Gastroesophageal sphincter (tissue), 4 donors: ENCODE measurements at regions not wholly inside any gene's neighbourhood (a gene's known extent, or its start where the extent isn't known, plus 50 kb on each side); places are given as distances from the start of the nearest gene placed in this dataset.
A peak's percentile ranks its signal among the peaks of the same experiment; 100 is the strongest.

Experiments used
- ATAC-seq: fragments of 150-250 bp; one replicate; pipeline ENCODE4 v1.9.1; 2016; ENCODE audit warnings: mild to moderate bottlenecking, moderate library complexity
- H3K27ac ChIP-seq, 4 donors: fragments of 200-600 bp; sonication (generic) in 3 of 4; 1 replicate in 3 of 4; 2 replicates in 1 of 4; pipeline ENCODE4 v1.5.1; 2016 to 2019
- H3K27me3 ChIP-seq: fragments of 200-600 bp; sonication (generic); one replicate; pipeline ENCODE4 v1.5.1; 2019
- H3K36me3 ChIP-seq, 2 donors: fragments of 200-600 bp; sonication (generic); one replicate each; pipeline ENCODE4 v1.5.1; 2019; ENCODE audit warnings: control low read depth in 1 of 2
- H3K4me1 ChIP-seq, 3 donors: fragments of 200-600 bp; sonication (generic); 1 replicate in 2 of 3; 2 replicates in 1 of 3; pipeline ENCODE4 v1.5.1; 2016 to 2019; ENCODE audit warnings: control low read depth in 2 of 3
- H3K4me3 ChIP-seq, 2 donors: fragments of 200-600 bp; sonication (generic); one replicate each; pipeline ENCODE4 v1.5.1; 2019; ENCODE audit warnings: mild to moderate bottlenecking in 1 of 2, moderate library complexity in 1 of 2
- H3K9me3 ChIP-seq, 3 donors: fragments of 200-600 bp; sonication (generic); one replicate each; pipeline ENCODE4 v1.5.1; 2017 to 2019; ENCODE audit warnings: control low read depth in 2 of 3
- CTCF ChIP-seq, 4 experiments: fragments of 200-600 bp in 2 of 4; fragments of 450-650 bp in 2 of 4; sonication (generic) in 1 of 4; IDR thresholded peaks; one replicate each; pipeline ENCODE4 v1.5.1; 2017 to 2019; ENCODE audit warnings: antibody characterized with exemption in 4 of 4, mild to moderate bottlenecking in 2 of 4, moderate library complexity in 2 of 4
- EP300 ChIP-seq: sonication (generic); formaldehyde crosslinking; IDR thresholded peaks from one replicate; pipeline ENCODE4 v1.6.1; 2017; ENCODE audit warnings: antibody characterized with exemption, mild to moderate bottlenecking
- POLR2A ChIP-seq, 2 donors: fragments of 450-650 bp; IDR thresholded peaks; one replicate each; pipeline ENCODE4 v1.6.1; 2017; ENCODE audit warnings: antibody characterized with exemption in 2 of 2, mild to moderate bottlenecking in 2 of 2, moderate library complexity in 1 of 2
- POLR2AphosphoS5 ChIP-seq: sonication (generic); formaldehyde crosslinking; IDR thresholded peaks from one replicate; pipeline ENCODE4 v1.6.1; 2017; ENCODE audit warnings: antibody characterized with exemption
- WGBS, 2 donors: methylation state at CpG; one replicate each; pipeline ENCODE4 v1.1.5; 2018; ENCODE audit warnings: low coverage in 1 of 2; 5-methylcytosine and 5-hydroxymethylcytosine counted together

- no peak for ATAC-seq
- Histone ChIP-seq H3K36me3 (no peaks in the 10 kb centered on the region), H3K4me1 (peaks cover 0 to 16% (median 0%) of the 10 kb centered on the region in 3 donors), H3K27ac (no peak overlapping the region), H3K4me3 (no peak overlapping the region), H3K9me3 (no peaks in the 10 kb centered on the region), H3K27me3 (peaks cover 6% of the 10 kb centered on the region)
- WGBS, 2 donors = 67% methylated on average over 3 of the region's 13 CpGs; no CpG with 5 or more reads in 1 of the 2 donors
- TF ChIP-seq CTCF (IDR thresholded peaks at IDR 0.05) = no peak
- TF ChIP-seq EP300 = no peak
- TF ChIP-seq POLR2AphosphoS5 = no peak
- TF ChIP-seq POLR2A (IDR thresholded peaks at IDR 0.05) = no peak
Measured at GRCh38 chr20:1832634-1833033, 62.6 kb upstream of the SIRPA start.

GRCh38 chr20:1831606-1832005, 63.6 kb upstream of the SIRPA start:
- no peak for ATAC-seq
- Histone ChIP-seq H3K27ac (no peak overlapping the region), H3K36me3 (no peaks in the 10 kb centered on the region), H3K4me3 (no peak overlapping the region), H3K4me1 (peaks cover 0 to 16% (median 0%) of the 10 kb centered on the region in 3 donors), H3K27me3 (no peaks in the 10 kb centered on the region), H3K9me3 (no peaks in the 10 kb centered on the region)
- TF ChIP-seq POLR2AphosphoS5 = no peak
- 93 to 100% methylated on average over 1 to 2 of the region's 8 CpGs for WGBS, 2 donors

- H3K4me1 ChIP-seq = peaks cover 0 to 16% (median 0%) of the 10 kb centered on the region in 3 donors
- 62 to 89% methylated on average over 6 of the region's 6 CpGs for WGBS, 2 donors
Measured at GRCh38 chr20:1831096-1831495, 64.1 kb upstream of the SIRPA start.

GRCh38 chr20:1830240-1830639, 65.0 kb upstream of the SIRPA start:
- Histone ChIP-seq H3K4me1 (peaks cover 0 to 16% (median 0%) of the 10 kb centered on the region in 3 donors), H3K4me3 (no peak overlapping the region), H3K27me3 (no peaks in the 10 kb centered on the region), H3K9me3 (no peaks in the 10 kb centered on the region), H3K27ac (no peak overlapping the region), H3K36me3 (no peaks in the 10 kb centered on the region)
- ATAC-seq = peak; percentile 57
- TF ChIP-seq CTCF (IDR thresholded peaks at IDR 0.05) (no peak), POLR2A (IDR thresholded peaks at IDR 0.05) (no peak), EP300 (no peak), POLR2AphosphoS5 (no peak)
- no CpG with 5 or more reads among the region's 7 CpGs for WGBS, 2 donors

More at GRCh38 chr20:1831096-1831495, 64.1 kb upstream of the SIRPA start:
- Histone ChIP-seq H3K27ac (no peak overlapping the region), H3K27me3 (no peaks in the 10 kb centered on the region), H3K9me3 (no peaks in the 10 kb centered on the region), H3K4me3 (no peak overlapping the region), H3K36me3 (no peaks in the 10 kb centered on the region)
- ATAC-seq = no peak
- TF ChIP-seq CTCF (IDR thresholded peaks at IDR 0.05) (no peak), POLR2A (IDR thresholded peaks at IDR 0.05) (no peak), POLR2AphosphoS5 (no peak), EP300 (no peak)

GRCh38 chr20:1829531-1829930, 65.7 kb upstream of the SIRPA start:
- WGBS, 2 donors = 55 to 82% methylated on average over 7 to 9 of the region's 9 CpGs
- Histone ChIP-seq H3K27me3 (no peaks in the 10 kb centered on the region), H3K4me3 (no peak overlapping the region), H3K4me1 (peaks cover 0 to 16% (median 0%) of the 10 kb centered on the region in 3 donors), H3K36me3 (no peaks in the 10 kb centered on the region), H3K27ac (no peak overlapping the region), H3K9me3 (no peaks in the 10 kb centered on the region)
- no peak for TF ChIP-seq POLR2AphosphoS5
- no peak for TF ChIP-seq EP300
- no peak for TF ChIP-seq CTCF (IDR thresholded peaks at IDR 0.05)
- no peak for TF ChIP-seq POLR2A (IDR thresholded peaks at IDR 0.05)
- ATAC-seq = no peak
